Bronchial epithelial cell (primary cell): ENCODE measurements at regions not wholly inside any gene's neighbourhood (a gene's known extent, or its start where the extent isn't known, plus 50 kb on each side); places are given as distances from the start of the nearest gene placed in this dataset.

Experiments
- DNase-seq: peaks from one replicate; pipeline ENCODE4 v3.0.0-alpha.2; 2010; ENCODE audit warnings: low read depth
- FAIRE-seq: peaks from 2 replicates; lab custom pipeline; 2011; peaks lifted over from hg19 to GRCh38; lab: Jason Lieb, UNC
- H3K27me3 ChIP-seq: 2 replicates; pipeline ENCODE4 v1.5.1; 2011; ENCODE audit warnings: low read length; ENCODE audit not compliant: control insufficient read depth, insufficient read depth
- H3K36me3 ChIP-seq: 2 replicates; pipeline ENCODE4 v1.5.1; 2011; ENCODE audit warnings: low read length; ENCODE audit not compliant: control insufficient read depth, insufficient read depth
- H3K4me3 ChIP-seq: 2 replicates; pipeline ENCODE4 v1.5.1; 2011; ENCODE audit warnings: mild to moderate bottlenecking, low read depth, low read length, control low read depth
- CTCF ChIP-seq: IDR thresholded peaks from 2 replicates; pipeline ENCODE4 v1.5.1; 2011; ENCODE audit warnings: mild to moderate bottlenecking, moderate library complexity, low read length, control low read depth, inconsistent platforms; ENCODE audit not compliant: insufficient read depth, severe bottlenecking

GRCh38 chr9:117860849-117861248 lies 156.6 kb downstream of the TLR4 start:
- FAIRE-seq (no peak), DNase-seq (no peak)
- no peak for TF ChIP-seq CTCF
- no peaks in the 10 kb centered on the region for H3K27me3 ChIP-seq
- no peaks in the 10 kb centered on the region for H3K36me3 ChIP-seq
- no peak overlapping the region for H3K4me3 ChIP-seq

DNA sequence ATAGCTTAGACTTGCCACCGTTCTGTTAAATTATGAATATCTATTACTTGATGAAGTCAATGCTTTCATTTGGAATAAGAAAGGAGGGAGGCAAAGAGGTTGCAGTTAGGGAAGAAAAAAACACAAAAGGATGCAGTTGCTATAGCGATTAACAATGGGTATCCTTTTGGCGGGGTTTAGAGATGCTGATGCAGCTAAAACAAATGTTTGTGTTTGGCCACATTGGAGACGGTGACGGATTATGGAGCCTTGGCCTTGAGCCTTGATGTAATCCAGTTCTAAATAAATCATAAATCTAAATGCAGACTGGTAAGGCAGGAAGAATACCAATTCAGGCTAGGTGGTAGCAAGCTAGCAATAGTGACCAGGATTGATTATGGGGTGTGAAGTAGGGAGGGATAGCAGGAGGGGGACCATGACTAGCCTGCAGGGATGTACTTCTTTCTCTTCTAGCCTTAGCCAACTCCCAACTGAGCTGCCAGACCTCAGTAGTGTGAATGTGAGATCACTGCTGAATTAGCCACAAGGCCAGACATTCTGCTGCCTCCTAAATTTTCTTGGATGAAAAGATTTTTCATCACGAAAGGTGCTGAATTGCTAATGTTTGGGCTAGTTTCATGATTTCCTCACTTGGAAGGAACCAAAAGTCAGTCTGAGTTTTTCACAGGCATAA lies 160.3 kb downstream of the TLR4 start:
- no peak for TF ChIP-seq CTCF
- no peaks in the 10 kb centered on the region for H3K36me3 ChIP-seq
- FAIRE-seq = no peak
- no peaks in the 10 kb centered on the region for H3K27me3 ChIP-seq
- DNase-seq = no peak
- no peak overlapping the region for H3K4me3 ChIP-seq

DNA sequence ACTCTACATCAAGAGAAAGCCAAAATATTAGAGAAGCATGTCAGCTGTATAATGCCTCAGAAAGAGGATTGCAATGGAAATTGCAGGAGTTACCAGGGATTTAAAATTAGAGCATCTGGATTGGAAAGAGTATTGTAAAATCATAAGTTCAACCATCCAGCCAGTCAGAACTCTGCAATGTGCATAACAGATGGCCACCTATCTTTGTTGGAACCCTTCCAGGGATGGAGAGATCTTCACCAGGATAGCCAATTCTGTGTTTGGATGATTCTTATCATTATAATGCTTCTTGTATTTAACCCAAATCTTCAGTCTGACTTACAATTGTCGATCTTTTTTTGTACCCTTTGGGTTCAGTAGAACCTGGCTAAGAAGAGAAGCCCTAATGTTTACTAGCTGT lies 164.4 kb downstream of the TLR4 start:
- TF ChIP-seq CTCF = no peak
- H3K4me3 ChIP-seq = no peak overlapping the region
- no peak for FAIRE-seq
- no peaks in the 10 kb centered on the region for H3K27me3 ChIP-seq
- no peaks in the 10 kb centered on the region for H3K36me3 ChIP-seq
- DNase-seq = no peak

DNA sequence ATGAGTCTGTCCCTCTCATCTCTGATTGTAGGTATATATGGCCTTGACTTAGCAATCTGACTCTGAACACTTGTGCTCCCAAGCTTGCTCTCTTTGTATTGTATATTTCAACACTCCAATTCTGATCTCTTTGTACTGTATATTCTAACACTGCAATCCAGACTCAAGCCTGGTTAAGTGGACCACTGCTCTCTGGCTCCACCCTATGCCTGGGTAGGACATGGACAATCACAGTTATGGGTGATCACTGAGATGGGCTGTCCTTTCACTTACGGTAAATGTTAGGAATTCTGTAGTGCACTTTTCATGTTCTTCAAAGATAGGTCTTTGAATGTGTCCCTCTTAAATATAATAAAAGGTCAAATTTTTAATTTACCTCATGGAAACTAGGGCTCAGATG lies 165.1 kb downstream of the TLR4 start:
- TF ChIP-seq CTCF = no peak
- no peak overlapping the region for H3K4me3 ChIP-seq
- DNase-seq (no peak), FAIRE-seq (no peak)
- H3K27me3 ChIP-seq = no peaks in the 10 kb centered on the region
- no peaks in the 10 kb centered on the region for H3K36me3 ChIP-seq

DNA sequence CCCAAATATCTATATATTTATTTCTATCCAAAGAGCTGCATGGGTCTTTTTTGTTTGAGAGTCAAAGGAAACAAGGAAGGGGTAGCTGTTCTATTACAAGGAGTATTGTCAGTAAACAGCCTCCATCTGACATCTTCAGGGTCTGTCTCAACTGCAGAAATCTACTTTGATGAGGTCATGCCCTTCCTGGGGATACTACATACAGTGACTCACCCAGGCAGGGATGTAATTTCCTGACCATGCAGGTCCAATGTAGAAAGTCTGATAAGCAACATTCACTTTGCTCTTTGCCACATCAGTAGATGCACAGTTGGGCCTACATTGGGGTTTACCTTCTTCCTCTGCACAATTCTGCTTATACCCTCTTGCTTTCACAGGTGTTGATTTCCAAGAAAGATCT lies 165.5 kb downstream of the TLR4 start:
- H3K4me3 ChIP-seq = no peak overlapping the region
- TF ChIP-seq CTCF = no peak
- H3K36me3 ChIP-seq = no peaks in the 10 kb centered on the region
- FAIRE-seq = no peak
- DNase-seq = peak; percentile 0
- H3K27me3 ChIP-seq = no peaks in the 10 kb centered on the region

- no peak overlapping the region for H3K4me3 ChIP-seq
- TF ChIP-seq CTCF = no peak
- H3K27me3 ChIP-seq = no peaks in the 10 kb centered on the region
- FAIRE-seq (no peak), DNase-seq (no peak)
- H3K36me3 ChIP-seq = no peaks in the 10 kb centered on the region
Measured at GRCh38 chr9:117873664-117874063, 169.5 kb downstream of the TLR4 start.
